Islet precursor cell (in vitro differentiated cells): ENCODE measurements at regions not wholly inside any gene's neighbourhood (a gene's known extent, or its start where the extent isn't known, plus 50 kb on each side); places are given as distances from the start of the nearest gene placed in this dataset.

ENCODE experiments used
- DNase-seq: peaks from one replicate; pipeline ENCODE4 v3.0.0-alpha.2; 2018

DNA sequence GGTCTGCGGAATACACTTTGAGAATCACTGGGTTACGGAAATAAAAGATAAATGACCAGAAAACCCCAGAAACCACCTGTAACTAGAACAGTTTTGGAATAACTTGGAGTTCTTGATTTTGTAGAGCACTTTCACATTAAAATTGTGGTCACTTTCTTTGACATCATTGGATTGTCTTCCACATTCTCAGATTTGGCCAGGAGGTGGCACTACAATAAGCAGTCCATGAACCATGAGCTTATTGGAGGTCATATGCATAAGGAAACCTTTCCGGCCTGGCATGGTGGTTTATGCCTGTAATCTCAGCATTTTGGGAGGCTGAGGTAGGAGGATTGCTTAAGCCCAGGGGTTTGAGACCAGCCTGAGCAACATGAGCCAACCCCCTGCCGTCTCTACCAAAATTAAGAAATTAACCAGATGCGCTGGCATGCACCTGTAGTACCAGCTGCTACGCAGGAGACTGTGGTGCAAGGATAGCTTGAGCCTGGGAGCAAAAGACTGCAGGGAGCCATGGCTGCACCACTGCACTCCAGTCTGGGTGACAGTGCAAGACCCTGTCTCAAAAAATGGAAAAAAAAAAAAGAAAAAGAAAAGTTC lies 107.7 kb upstream of the CAND1 start:
- no peak for DNase-seq

DNA sequence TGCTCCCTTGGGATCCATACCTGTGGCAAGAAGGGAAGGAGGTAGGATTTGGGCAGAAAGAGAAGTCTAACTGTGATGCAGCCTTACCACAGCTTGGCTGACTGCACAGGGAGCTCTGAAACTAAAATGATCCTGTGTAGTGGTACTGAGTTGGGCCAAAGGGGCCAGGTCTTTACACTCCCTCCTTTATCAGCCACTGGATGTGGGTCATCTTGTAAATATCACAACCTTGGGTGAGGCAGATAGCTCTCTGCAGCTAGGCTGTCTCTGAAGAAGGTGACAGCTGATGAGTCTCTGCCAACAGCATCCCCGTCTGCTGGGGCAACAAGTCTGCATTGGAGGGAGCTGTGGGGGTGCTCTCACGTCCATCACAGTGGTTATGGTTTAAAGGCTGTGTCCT lies 95.9 kb upstream of the CAND1 start:
- no peak for DNase-seq

DNA sequence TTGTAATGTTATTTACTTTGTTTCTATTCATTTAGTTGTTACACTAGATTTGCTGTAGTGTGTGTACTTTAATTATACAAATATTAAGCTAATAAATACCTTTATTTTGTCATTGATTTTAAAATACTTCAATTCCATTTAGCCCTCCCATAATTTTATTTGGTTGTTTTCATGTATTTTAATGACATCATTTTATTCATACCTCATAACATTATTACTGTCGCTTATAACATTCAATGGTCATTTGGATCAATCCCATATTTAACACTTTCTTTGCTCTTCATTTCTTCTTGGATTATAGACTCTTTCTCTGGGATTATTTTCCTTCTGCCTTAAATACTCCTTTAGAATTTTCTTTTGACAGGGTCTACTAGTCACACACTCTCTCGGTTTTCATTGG lies 86.6 kb upstream of the CAND1 start:
- DNase-seq, result no peak

DNA sequence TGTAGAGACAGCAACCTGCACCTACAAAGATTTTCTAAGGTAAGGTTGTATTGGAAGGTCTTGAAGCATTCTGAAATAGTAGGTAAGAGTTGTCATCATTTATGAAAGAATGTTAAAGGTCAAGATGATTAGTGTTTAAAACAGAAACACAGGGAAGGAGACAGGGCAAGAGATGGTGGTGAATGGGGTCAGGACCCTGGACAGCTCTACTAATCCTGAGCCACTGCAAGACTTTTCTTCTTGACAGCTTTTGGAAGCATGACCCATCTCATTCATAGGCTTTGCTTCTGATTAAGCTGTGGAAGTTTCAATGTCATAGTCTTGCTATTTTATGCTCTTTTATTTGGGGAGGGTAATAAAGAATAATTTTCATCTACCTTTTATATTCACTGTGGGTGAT lies 75.5 kb upstream of the CAND1 start:
- DNase-seq, result peak; percentile 76

DNA sequence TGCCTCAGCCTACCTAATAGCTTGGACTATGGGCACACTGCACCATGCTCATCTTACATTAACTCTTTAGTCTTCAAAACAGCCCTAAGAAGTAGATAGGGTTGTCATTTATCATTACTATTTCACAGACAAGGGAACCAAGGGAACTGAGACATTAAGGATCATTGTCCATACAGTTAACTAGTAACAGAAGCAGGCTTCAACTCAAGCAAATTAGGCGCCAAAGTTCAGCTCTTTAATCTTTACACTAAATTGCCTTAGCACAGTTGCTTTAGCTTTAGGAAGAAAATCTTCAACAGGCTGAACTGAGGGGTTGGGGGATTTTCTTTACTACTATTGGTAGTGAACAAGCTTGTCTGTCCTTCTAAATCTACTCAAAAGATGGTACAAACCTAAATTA lies 68.8 kb upstream of the CAND1 start:
- no peak for DNase-seq

DNA sequence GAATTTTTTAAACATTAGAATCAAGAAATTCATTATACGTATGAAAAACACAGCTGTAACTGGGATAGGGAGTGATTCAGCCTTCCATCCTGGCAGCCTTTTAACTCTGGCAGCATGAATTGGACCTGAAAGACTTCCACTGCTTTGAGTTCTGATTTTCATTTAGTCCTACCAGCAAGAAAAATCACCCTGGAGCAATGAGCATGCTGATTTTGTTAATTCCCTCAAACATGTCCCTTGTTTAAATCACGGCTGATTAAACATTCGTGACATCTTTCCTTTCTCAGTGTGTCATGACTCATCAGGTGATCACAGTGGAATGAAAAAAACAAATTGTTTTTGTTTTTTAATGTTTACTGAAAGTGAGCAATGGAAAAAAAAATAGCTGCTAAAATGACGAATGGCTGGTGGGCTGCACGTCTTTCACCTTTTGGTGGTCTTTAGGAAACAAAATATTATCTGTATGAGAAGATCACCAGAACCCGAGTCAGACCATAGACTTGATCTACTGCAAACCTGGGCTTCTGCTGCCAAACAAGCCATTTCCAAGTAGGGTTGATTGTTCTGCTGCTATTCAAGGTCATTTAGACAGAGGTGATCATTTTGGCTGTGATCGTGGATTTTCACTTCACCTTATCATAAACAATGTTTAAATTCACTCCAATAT lies 67.0 kb upstream of the CAND1 start:
- DNase-seq, result no peak

DNA sequence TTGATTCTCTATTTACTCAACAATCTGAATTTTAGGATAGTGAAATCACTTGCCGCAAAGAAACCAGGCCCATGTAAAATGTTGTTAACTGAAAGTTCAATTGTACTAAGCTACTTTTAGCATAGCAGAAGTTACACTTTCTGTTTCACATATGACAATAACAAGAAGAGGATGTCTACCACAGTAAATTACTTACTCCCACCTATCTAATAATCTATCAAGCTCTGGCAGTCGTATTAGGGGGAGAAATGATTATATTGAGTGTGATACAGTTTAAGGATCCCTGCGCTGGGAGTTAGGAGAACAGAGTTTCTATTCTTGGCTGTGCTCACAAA lies 66.5 kb upstream of the CAND1 start:
- DNase-seq, result no peak

DNA sequence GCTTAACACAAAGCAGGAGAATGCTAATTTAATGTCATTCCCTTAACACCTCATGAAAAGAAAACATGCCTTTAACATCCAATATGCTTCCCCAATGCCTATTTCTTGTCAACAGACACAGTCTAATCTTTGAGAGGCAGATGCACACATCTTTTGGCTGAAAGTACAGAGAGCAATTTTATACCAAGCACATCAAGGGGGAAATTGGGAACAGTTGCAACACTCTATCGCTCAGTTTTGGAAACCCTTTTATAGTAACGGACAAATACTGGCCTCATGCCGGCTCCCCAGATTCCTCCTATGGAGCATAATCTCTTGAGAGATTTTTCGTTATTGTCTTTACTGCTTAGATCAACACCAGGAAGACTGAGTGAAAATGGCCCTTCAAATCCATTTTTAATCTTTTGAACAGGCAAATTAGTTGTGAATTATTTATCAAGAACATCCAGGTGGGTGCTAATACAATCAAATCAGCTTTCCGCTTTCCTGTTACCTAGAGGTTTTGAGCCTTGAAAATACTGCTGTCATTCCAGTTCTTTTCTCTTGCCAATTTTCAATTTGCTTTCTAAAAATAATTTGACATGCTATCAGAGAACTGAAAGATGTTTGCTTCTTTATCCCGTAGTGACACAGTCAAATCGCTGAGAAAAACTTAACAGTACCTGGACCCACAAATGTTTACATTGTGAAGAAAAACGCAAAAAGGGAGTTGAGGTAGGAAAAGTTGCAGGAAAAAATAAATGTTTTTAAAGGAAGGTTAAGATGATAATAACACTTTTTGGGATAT lies 60.7 kb upstream of the CAND1 start:
- no peak for DNase-seq

DNA sequence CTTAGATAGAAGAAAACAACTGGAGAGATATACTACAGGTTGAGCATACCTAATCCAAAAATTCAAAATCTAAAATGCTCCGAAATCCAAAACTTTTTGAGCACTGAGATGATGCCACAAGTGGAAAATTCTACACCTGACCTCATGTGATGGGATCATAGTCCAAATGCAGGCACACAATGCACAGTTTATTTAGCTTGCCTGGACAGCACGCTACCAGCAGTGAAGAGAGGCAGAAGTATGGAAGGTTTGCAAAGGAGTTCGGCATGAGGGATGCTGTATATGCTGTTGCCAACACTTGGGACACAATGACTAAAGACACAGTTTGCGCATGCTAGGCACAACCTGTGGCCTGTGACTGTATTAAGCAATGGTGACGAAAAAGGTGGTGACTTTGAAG lies 58.1 kb upstream of the CAND1 start:
- DNase-seq, result no peak

DNA sequence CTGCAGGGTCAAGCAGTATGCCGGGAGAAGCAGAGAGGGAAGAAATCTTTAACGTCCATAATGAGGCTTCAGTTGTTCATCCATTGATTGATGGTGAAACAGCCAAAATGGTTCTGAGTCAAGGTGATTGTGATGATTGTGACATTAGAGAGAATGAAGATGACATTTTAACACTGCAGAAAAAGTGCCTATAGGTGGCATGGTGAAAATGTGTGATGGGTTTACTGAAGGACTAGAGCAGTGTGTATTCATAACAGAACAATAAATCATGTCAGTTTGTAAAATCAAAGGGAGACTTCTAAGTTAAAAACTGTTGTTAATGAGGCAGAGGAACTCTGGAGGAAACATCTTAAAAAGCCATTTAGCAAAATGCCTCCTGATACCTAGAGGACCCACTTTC lies 57.7 kb upstream of the CAND1 start:
- no peak for DNase-seq

DNA sequence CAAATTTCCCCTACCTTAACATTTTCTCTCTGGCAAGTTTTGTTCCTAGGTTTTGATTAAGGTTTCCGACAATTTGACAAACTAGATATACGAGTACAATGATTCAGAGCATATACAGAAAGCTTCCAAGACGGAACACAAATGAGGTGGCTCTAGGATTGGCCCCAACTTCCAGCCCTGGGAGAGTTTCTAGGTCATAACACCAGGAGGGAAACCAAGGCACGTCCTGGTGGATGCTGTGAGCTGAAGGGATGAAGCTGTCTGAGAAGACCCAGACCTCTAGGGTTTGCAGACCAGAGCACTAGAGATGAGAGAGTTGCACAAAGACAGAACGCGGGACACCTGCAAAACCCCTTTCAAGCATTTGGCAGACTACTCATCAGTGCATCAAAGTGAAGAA lies 51.5 kb upstream of the CAND1 start:
- no peak for DNase-seq
